ENCODE measurements at regions not wholly inside any gene's neighbourhood (a gene's known extent, or its start where the extent isn't known, plus 50 kb on each side); places are given as distances from the start of the nearest gene placed in this dataset.
"Not testable (repeated sequence)": the region's sequence is repeated elsewhere in the genome, so short reads cannot be mapped to it uniquely, and the experiment has no call there.

GRCh38 chr6:132142768-132143167 lies 191.6 kb upstream of the CCN2 start:
- DNase-seq (ENCODE audit: low read depth) = no peak

GRCh38 chr6:132142308-132142707 lies 191.1 kb upstream of the CCN2 start:
- no peak for DNase-seq (ENCODE audit: low read depth)

- DNase-seq (ENCODE audit: low read depth) = no peak
Measured at GRCh38 chr6:132140189-132140588, 189.0 kb upstream of the CCN2 start.

DNA sequence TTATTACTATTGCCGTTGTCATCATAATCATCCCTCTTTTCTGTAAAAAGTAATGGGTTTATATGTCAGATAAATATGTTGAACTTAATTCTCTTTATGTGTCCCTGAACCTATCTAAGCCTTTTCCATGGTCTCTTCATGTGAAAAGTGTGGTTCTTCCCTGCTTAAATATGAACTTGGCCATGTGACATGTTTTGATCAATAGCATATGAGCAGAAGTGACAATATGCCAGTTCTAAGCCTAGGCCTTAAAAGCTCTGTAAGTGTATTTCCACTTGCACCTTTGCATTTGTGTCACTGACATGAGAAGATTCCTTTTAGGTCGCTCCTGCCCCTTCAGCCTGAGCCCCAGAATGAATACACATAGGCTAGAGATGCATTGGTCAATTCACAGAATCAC lies 188.4 kb upstream of the CCN2 start:
- no peak for DNase-seq (ENCODE audit: low read depth)

DNA sequence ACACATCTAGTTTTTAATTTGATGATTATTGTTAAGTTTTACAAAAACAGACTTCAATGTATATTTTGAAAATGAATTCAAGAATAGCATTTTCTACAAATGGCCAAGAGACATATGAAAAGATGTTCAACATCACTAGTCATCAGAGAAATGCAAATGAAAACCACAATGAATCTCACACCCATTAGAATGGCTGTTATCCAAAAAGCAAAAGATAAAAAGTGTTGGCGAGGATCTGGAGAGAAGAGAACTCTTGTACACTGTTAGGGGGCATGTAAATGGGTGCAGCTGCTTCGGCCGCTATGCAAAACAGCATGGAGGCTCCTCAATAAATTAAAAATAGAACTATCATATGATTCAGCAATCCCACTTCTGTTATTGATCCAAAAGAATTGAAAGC lies 185.8 kb upstream of the CCN2 start:
- DNase-seq (ENCODE audit: low read depth) = no peak

- DNase-seq (ENCODE audit: low read depth) = no peak
Measured at GRCh38 chr6:132135409-132135808, 184.2 kb upstream of the CCN2 start.

GRCh38 chr6:132133736-132134445 lies 182.7 kb upstream of the CCN2 start:
- DNase-seq (ENCODE audit: low read depth) = no peak

- no peak for DNase-seq (ENCODE audit: low read depth)
Measured at GRCh38 chr6:132132924-132133639, 181.9 kb upstream of the CCN2 start.

DNA sequence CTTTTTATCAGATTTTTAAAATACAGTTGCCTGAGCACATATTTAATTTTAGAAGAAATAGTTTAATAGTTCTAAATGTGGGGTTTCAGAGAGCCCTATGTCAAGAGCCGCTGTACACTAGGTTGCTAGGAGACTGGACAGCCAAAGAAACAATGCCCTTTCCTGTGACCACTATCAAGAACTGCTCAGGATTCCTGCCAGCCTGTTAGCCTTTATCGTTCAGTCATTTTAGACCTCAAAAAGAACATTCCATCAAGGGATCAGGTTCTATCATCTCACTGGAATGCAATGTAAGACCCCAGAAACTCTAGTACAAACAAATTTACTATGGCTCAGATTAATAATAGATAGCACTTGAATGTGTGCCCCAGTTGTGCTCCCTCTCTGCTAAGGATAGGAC lies 181.2 kb upstream of the CCN2 start:
- no peak for DNase-seq (ENCODE audit: low read depth)

DNA sequence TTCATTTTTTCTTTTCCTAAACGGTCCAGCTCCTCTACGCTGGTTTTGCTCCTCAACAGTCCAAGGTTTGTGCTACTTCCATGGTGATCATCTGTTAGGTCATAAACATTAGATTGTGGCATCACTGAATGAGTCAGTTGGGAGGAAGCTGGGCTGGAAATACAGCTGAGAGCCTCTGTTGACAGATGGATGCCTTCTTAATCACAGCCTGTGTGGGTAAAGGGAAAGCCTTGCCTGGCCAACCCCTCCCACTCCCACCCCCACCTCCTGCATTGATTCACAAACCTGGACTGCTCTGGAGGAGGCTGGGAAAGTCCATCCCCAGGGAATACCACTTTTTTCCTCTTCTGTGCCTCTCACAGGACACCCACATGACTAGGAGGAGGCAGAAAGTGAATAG lies 180.6 kb upstream of the CCN2 start:
- DNase-seq (ENCODE audit: low read depth) = no peak

DNA sequence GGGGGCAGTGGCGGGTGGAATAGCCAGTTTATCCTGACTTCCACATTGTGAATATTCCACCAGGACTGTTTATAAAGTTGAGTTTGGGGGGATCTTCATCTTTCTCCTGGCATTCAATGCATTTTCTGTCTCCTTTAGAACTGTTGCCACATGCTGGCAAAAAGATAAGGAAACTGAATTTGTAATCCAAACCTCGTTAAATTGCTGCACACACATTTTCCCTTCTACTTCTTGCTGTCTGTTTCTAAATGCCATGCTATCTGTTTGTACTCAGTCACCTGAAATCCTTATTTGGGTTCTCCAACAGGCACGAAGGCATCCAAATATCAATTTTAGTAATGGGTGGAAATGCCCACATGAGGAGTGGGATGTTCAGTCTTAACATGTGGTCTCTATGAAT lies 180.2 kb upstream of the CCN2 start:
- no peak for DNase-seq (ENCODE audit: low read depth)

GRCh38 chr6:132130626-132131298 lies 179.6 kb upstream of the CCN2 start:
- DNase-seq (ENCODE audit: low read depth) = peak; percentile 82

DNA sequence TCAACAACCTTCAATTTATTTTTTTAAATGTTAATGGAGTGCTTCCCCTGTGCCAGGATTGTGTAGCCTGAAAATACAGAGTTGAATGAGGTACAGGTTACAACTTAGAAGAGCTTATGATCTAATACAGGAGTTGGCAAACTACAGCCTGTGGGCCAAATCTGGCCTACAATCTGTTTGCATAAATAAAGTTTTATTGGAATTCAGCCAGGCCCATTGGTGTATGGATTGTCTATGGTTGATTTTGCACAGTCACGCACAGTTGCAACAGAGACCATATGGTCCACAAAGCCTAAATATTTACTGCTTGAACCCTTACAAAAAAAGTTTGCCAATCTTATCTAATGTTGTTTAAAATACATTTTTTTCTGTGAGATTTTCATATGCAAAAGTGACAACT lies 177.3 kb upstream of the CCN2 start:
- DNase-seq (ENCODE audit: low read depth) = no peak

DNA sequence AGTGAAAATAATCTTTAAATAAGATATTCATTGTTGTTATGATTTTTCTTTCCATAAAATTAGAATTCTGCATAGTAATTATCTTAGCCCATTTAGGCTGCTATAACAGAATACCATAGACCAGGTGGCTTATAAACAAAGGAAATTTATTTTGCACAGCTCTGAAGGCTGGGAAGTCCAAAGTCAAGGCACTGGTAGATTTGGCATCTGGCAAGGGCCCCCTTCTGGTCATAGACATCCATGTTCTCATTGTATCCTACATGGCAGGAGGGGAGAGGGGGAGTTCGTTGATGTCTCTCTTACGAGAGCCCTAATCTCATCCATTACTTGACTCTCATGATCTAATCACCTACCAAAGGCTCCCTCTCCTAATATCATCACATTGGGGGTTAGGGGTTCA lies 175.0 kb upstream of the CCN2 start:
- no peak for DNase-seq (ENCODE audit: low read depth)

DNA sequence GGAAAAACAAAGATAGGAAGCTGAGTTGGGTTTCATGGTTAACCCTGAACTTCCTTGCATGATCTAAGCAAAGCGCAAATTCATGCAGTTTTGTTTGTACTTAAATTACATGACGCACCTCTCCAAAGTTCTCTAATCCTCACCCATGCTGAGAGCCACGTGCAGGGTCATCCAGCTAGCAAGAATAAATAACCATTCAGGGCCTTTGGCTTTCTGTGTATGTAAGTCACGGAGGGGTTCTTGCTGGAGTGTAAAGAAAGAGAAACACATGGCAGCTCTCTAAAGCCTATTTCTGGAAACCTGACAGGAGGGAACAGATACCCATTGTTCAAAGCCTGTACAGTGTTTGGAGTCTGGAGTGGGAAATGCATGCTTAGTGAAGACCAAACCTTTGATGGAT lies 171.7 kb upstream of the CCN2 start:
- DNase-seq (ENCODE audit: low read depth) = no peak

GRCh38 chr6:132122176-132122575 lies 171.0 kb upstream of the CCN2 start:
- DNase-seq (ENCODE audit: low read depth) = no peak

DNA sequence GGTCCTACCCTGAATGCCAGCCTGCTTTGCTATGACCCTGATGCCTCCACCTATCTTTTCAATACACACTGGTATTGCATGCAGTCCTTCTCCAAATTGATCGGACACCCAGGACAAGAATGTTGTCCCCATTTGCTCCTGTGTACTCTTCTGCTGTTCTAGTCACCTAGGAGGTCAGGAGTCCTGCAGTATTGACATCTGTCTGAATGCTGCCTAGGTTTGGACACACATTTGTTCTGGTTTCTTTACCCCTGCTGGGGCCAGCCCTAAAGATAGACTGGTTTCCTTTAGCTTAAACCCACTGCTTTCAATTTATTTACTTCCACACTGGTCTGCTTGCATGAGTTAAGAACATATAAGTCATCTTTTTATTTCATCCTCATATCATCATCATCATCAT lies 167.0 kb upstream of the CCN2 start:
- DNase-seq (ENCODE audit: low read depth) = no peak

- DNase-seq (ENCODE audit: low read depth) = no peak
Measured at GRCh38 chr6:132115714-132116366, 164.7 kb upstream of the CCN2 start.

DNA sequence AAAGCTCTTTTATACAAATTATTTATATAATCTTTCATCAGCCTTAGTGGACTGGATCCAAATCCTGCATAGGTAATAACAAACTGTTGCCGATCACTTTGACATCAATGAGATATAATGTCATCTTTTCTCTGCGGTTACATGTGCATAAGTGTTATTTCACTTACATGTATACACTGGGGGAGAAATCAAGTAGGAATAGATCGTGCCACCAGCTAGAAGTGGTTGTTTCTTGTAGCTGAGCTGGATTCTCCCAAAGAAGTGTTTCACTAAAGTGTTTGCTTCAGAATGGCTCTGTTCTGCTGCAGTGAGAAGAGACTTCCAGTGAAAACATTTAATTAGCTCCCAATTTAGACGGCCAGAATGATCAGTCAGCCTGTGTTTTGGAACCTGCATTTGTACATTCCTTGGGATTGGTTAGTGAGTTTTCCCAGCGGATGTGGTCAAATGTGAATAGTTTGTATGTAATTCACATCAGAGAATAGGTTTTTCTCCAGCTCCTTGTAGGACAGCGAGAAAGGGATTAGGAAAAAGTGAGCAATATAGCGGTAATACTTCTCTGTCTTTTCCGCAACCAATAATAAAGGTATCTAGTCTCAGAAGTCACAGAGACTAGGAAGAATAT lies 163.1 kb upstream of the CCN2 start:
- DNase-seq (ENCODE audit: low read depth) = no peak

DNA sequence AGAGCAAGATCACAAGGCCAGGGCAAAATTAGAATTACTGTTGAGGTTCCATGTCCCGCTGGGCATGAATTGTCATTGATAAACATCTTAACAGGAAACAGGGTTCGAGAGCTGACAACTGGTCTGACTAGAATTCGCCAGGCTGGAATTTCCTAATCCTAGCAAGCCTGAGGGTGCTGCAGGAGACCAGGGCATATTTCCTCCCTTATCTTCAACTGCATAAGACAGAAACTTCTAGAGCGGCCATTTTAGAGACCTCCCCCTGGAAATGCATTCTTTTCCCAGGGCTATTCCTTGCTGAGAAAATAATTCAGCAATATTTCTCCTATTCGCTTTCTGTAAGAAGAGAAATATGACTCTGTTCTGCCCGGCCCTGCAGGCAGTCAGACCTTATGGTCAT lies 158.6 kb upstream of the CCN2 start:
- DNase-seq (ENCODE audit: low read depth) = not testable (repeated sequence)

DNA sequence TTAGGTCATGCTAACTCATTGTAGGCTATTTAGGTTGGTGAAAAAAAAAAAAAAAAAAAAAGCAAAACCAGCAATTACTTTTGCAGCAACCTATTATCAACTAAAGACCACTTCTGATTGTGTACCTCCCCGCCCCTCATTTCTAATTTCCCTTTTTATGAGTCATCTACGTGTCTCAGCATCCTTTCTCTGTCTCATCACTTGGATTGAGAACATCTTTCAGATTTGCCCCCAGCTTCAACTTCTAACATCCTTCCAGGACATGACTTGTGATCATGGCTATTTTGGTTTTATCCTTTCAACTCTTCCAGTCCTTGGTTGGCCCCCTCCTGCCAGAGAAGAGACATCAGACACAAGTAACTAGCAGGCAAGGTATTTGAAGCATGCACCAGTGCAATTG lies 156.7 kb upstream of the CCN2 start:
- no peak for DNase-seq (ENCODE audit: low read depth)

- no peak for DNase-seq (ENCODE audit: low read depth)
Measured at GRCh38 chr6:132101535-132101934, 150.4 kb upstream of the CCN2 start.

Data from forelimb muscle (tissue), 1 donor.